ENCODE measurements at regions not wholly inside any gene's neighbourhood (a gene's known extent, or its start where the extent isn't known, plus 50 kb on each side); places are given as distances from the start of the nearest gene placed in this dataset.

GRCh38 chr4:38233727-38234480 lies 273.7 kb downstream of the PTTG2 start:
- TF ChIP-seq ZNF274 (IDR thresholded peaks at IDR 0.05; ENCODE audit: low read depth, low read length) = no peak
- no peak for TF ChIP-seq YY1 (IDR thresholded peaks at IDR 0.05; ENCODE audit: insufficient read depth, insufficient read length)
- TF ChIP-seq SUZ12 (IDR thresholded peaks at IDR 0.05; ENCODE audit: extremely low read depth, insufficient read depth, insufficient read length) = no peak
